Neural cell (in vitro differentiated cells): ENCODE measurements at regions not wholly inside any gene's neighbourhood (a gene's known extent, or its start where the extent isn't known, plus 50 kb on each side); places are given as distances from the start of the nearest gene placed in this dataset.

Experiments
- CTCF ChIP-seq: fragments of 450-650 bp; IDR thresholded peaks from 2 replicates; pipeline ENCODE4 v1.5.1; 2014; ENCODE audit warnings: antibody characterized with exemption, mild to moderate bottlenecking, moderate library complexity; ENCODE audit not compliant: poor library complexity, severe bottlenecking
- EP300 ChIP-seq: fragments of 450-650 bp; conservative IDR thresholded peaks from 2 replicates; pipeline ENCODE4 v1.6.1; 2014; ENCODE audit warnings: antibody characterized with exemption, mild to moderate bottlenecking, moderate library complexity; ENCODE audit not compliant: poor library complexity, severe bottlenecking
- EZH2 ChIP-seq: fragments of 200-600, 300-800 bp; shearing (Covaris generic), sonication (generic); IDR thresholded peaks from 2 replicates; pipeline ENCODE4 v1.6.1; 2014; ENCODE audit warnings: antibody characterized with exemption, low read length, borderline replicate concordance, mild to moderate bottlenecking; ENCODE audit not compliant: insufficient read depth, poor library complexity, severe bottlenecking
- MXI1 ChIP-seq: fragments of 450-650 bp; conservative IDR thresholded peaks from 2 replicates; pipeline ENCODE4 v1.6.1; 2014; ENCODE audit warnings: antibody characterized with exemption, mild to moderate bottlenecking; ENCODE audit not compliant: poor library complexity, severe bottlenecking
- POLR2AphosphoS5 ChIP-seq: IDR thresholded peaks from 2 replicates; pipeline ENCODE4 v1.6.1; 2012
- RAD21 ChIP-seq: fragments of 450-650 bp; conservative IDR thresholded peaks from 2 replicates; pipeline ENCODE4 v1.6.1; 2014; ENCODE audit warnings: antibody characterized with exemption, mild to moderate bottlenecking, moderate library complexity
- SMC3 ChIP-seq: fragments of 450-650 bp; conservative IDR thresholded peaks from 2 replicates; pipeline ENCODE4 v1.6.1; 2014; ENCODE audit warnings: antibody characterized with exemption, mild to moderate bottlenecking, moderate library complexity; ENCODE audit not compliant: poor library complexity

GRCh38 chr10:29738341-29738740 lies 103.6 kb upstream of the SVIL start:
- no peak for TF ChIP-seq CTCF
- TF ChIP-seq EP300 = no peak
- TF ChIP-seq RAD21 = no peak
- no peak for TF ChIP-seq POLR2AphosphoS5
- TF ChIP-seq SMC3 = no peak
- TF ChIP-seq EZH2 = no peak
- no peak for TF ChIP-seq MXI1
